ENCODE measurements at regions not wholly inside any gene's neighbourhood (a gene's known extent, or its start where the extent isn't known, plus 50 kb on each side); places are given as distances from the start of the nearest gene placed in this dataset.
"Not testable (repeated sequence)": the region's sequence is repeated elsewhere in the genome, so short reads cannot be mapped to it uniquely, and the experiment has no call there.

- not testable (repeated sequence) for TF ChIP-seq POLR2A, POLR2AphosphoS5 (IDR thresholded peaks at IDR 0.05)
Observed at GRCh38 chr18:10608450-10608849, 82.6 kb downstream of the NAPG start.

All from prostate gland (tissue), 1 donor.